Uterus (tissue), 2 donors: ENCODE measurements at regions not wholly inside any gene's neighbourhood (a gene's known extent, or its start where the extent isn't known, plus 50 kb on each side); places are given as distances from the start of the nearest gene placed in this dataset.

Source experiments
- POLR2A ChIP-seq, 2 donors: fragments of 450-650 bp; IDR thresholded peaks; one replicate each; pipeline ENCODE4 v1.6.1; 2016; ENCODE audit warnings: antibody characterized with exemption in 2 of 2, mild to moderate bottlenecking in 1 of 2, moderate library complexity in 1 of 2
- TF ChIP-seq, protein P1 (sequence below), 4 experiments: fragments of 200-600 bp in 2 of 4; fragments of 450-650 bp in 2 of 4; sonication (generic) in 2 of 4; IDR thresholded peaks; one replicate each; pipeline ENCODE4 v1.5.1; 2016 to 2019; ENCODE audit warnings: antibody characterized with exemption in 4 of 4, mild to moderate bottlenecking in 2 of 4, moderate library complexity in 1 of 4

DNA sequence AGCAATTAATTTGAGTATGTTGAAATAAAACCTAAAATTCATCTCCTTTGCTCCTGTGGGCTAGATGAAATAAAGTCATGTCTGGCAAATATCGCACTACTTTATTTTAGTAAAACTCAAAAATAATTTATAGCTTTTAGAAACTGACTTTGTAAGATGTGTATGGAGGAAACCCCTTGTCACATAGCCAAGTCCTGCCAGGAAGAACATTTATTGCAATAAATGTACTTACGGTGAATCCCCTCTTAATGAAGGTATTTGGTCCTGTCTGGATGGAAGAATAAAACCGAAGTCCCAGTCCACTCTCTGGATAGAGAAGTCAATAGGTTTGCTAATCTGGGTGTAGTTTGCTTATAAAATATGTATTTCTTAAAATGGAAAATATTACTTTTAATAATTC lies 1226.8 kb upstream of the MAP3K7 start:
- TF ChIP-seq, protein P1, sequence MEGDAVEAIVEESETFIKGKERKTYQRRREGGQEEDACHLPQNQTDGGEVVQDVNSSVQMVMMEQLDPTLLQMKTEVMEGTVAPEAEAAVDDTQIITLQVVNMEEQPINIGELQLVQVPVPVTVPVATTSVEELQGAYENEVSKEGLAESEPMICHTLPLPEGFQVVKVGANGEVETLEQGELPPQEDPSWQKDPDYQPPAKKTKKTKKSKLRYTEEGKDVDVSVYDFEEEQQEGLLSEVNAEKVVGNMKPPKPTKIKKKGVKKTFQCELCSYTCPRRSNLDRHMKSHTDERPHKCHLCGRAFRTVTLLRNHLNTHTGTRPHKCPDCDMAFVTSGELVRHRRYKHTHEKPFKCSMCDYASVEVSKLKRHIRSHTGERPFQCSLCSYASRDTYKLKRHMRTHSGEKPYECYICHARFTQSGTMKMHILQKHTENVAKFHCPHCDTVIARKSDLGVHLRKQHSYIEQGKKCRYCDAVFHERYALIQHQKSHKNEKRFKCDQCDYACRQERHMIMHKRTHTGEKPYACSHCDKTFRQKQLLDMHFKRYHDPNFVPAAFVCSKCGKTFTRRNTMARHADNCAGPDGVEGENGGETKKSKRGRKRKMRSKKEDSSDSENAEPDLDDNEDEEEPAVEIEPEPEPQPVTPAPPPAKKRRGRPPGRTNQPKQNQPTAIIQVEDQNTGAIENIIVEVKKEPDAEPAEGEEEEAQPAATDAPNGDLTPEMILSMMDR (IDR thresholded peaks at IDR 0.05), result no peak
- no peak for TF ChIP-seq POLR2A (IDR thresholded peaks at IDR 0.05)
